Fibroblast of lung (primary cell): ENCODE measurements at regions not wholly inside any gene's neighbourhood (a gene's known extent, or its start where the extent isn't known, plus 50 kb on each side); places are given as distances from the start of the nearest gene placed in this dataset.
"Not testable (repeated sequence)": the region's sequence is repeated elsewhere in the genome, so short reads cannot be mapped to it uniquely, and the experiment has no call there.

ENCODE experiments used
- DNase-seq, 2 donors: peaks; one replicate each; pipeline versions ENCODE4 v3.0.0 to v3.0.0-alpha.2; 2010; ENCODE audit warnings: low read depth in 2 of 2
- H2AFZ ChIP-seq: 2 replicates; pipeline ENCODE4 v1.5.1; 2012; ENCODE audit warnings: low read length, control low read depth, inconsistent platforms
- H3K27ac ChIP-seq: 2 replicates; pipeline ENCODE4 v1.5.1; 2011; ENCODE audit warnings: low read length, control low read depth; ENCODE audit not compliant: insufficient read depth
- H3K27me3 ChIP-seq: 2 replicates; pipeline ENCODE4 v1.5.1; 2011; ENCODE audit warnings: mild to moderate bottlenecking, low read length; ENCODE audit not compliant: control insufficient read depth, insufficient read depth
- H3K36me3 ChIP-seq: 2 replicates; pipeline ENCODE4 v1.5.1; 2011; ENCODE audit warnings: low read length; ENCODE audit not compliant: control insufficient read depth, insufficient read depth
- H3K4me1 ChIP-seq: 2 replicates; pipeline ENCODE4 v1.5.1; 2011; ENCODE audit warnings: low read length; ENCODE audit not compliant: control insufficient read depth, insufficient read depth; ENCODE audit errors: extremely low read depth
- H3K4me2 ChIP-seq: 2 replicates; pipeline ENCODE4 v1.5.1; 2011; ENCODE audit warnings: low read length, control low read depth; ENCODE audit not compliant: insufficient read depth; ENCODE audit errors: extremely low read depth
- H3K4me3 ChIP-seq, 4 experiments: fragments of 200-600 bp in 1 of 4; sonication (generic) in 1 of 4; replicated peaks in 1 of 4; 2 replicates each; pipeline ENCODE4 v1.5.1; 2011 to 2016; ENCODE audit warnings: low read length in 4 of 4, low read depth in 3 of 4, mild to moderate bottlenecking in 3 of 4, control low read depth in 2 of 4, inconsistent platforms in 1 of 4, mixed read lengths in 1 of 4; ENCODE audit not compliant: insufficient read depth in 1 of 4; ENCODE audit errors: control extremely low read depth in 1 of 4
- H3K79me2 ChIP-seq: 2 replicates; pipeline ENCODE4 v1.5.1; 2012; ENCODE audit warnings: mild to moderate bottlenecking, low read length, inconsistent platforms; ENCODE audit not compliant: control insufficient read depth, insufficient read depth
- H3K9ac ChIP-seq: 2 replicates; pipeline ENCODE4 v1.5.1; 2011; ENCODE audit warnings: mild to moderate bottlenecking, low read length, control low read depth; ENCODE audit not compliant: insufficient read depth
- H3K9me3 ChIP-seq: 2 replicates; pipeline ENCODE4 v1.5.1; 2012; ENCODE audit warnings: low read depth, low read length; ENCODE audit not compliant: control insufficient read depth, insufficient read depth
- H4K20me1 ChIP-seq: 2 replicates; pipeline ENCODE4 v1.5.1; 2011; ENCODE audit warnings: low read length; ENCODE audit not compliant: control insufficient read depth, insufficient read depth; ENCODE audit errors: extremely low read depth
- CTCF ChIP-seq, 2 donors: IDR thresholded peaks in 1 of 2; conservative IDR thresholded peaks in 1 of 2; 1 replicate in 1 of 2; 2 replicates in 1 of 2; pipeline ENCODE4 v1.5.1; 2011 to 2012; ENCODE audit warnings: low read length in 2 of 2, control low read depth in 1 of 2, inconsistent platforms in 1 of 2, low read depth in 1 of 2, mild to moderate bottlenecking in 1 of 2
- EZH2 ChIP-seq: IDR thresholded peaks from 2 replicates; pipeline ENCODE4 v1.5.1; 2012; ENCODE audit warnings: low read length, control low read depth, mild to moderate bottlenecking; ENCODE audit errors: missing control alignments

GRCh38 chr4:94068753-94069719 is 138.6 kb upstream of the SMARCAD1 start:
- Histone ChIP-seq H3K27ac (no peak overlapping the region), H3K79me2 (no peaks in the 10 kb centered on the region), H3K4me2 (no peak overlapping the region), H2AFZ (no peak overlapping the region), H3K4me1 (no peaks in the 10 kb centered on the region), H3K9ac (no peak overlapping the region), H3K27me3 (no peaks in the 10 kb centered on the region), H3K9me3 (no peaks in the 10 kb centered on the region), H3K36me3 (no peaks in the 10 kb centered on the region), H3K4me3 (no peak overlapping the region), H4K20me1 (no peaks in the 10 kb centered on the region)
- no peak for TF ChIP-seq CTCF (conservative IDR thresholded peaks at IDR 0.05 in 1 of 2, IDR thresholded peaks at IDR 0.05 in 1 of 2; ENCODE audit: low read depth in 1 of 2, low read length in 2 of 2)
- no peak for TF ChIP-seq EZH2
- DNase-seq: no peak

GRCh38 chr4:94076498-94076897 is 131.2 kb upstream of the SMARCAD1 start:
- Histone ChIP-seq H3K4me3 (no peak overlapping the region), H3K27me3 (no peaks in the 10 kb centered on the region), H3K9me3 (no peaks in the 10 kb centered on the region), H4K20me1 (no peaks in the 10 kb centered on the region), H3K79me2 (no peaks in the 10 kb centered on the region), H3K36me3 (no peaks in the 10 kb centered on the region), H3K9ac (no peak overlapping the region), H3K4me1 (no peaks in the 10 kb centered on the region), H3K27ac (no peak overlapping the region), H2AFZ (no peak overlapping the region), H3K4me2 (no peak overlapping the region)
- DNase-seq: no peak
- TF ChIP-seq EZH2 (no peak), CTCF (conservative IDR thresholded peaks at IDR 0.05 in 1 of 2, IDR thresholded peaks at IDR 0.05 in 1 of 2; ENCODE audit: low read depth in 1 of 2, low read length in 2 of 2) (no peak)

- no peaks in the 10 kb centered on the region for H3K79me2 ChIP-seq
- H2AFZ ChIP-seq: no peak overlapping the region
These were observed 123.5 kb upstream of the SMARCAD1 start for GRCh38 chr4:94084155-94084554.

GRCh38 chr4:94099141-94099540 is 108.5 kb upstream of the SMARCAD1 start:
- H3K9ac ChIP-seq, H3K36me3 ChIP-seq, H2AFZ ChIP-seq, H3K4me1 ChIP-seq, H3K27ac ChIP-seq, H3K4me3 ChIP-seq, H3K27me3 ChIP-seq, DNase-seq, H3K9me3 ChIP-seq, H4K20me1 ChIP-seq, H3K4me2 ChIP-seq, H3K79me2 ChIP-seq: not testable (repeated sequence)

More at GRCh38 chr4:94084155-94084554, 123.5 kb upstream of the SMARCAD1 start:
- no peaks in the 10 kb centered on the region for H3K9me3 ChIP-seq
- TF ChIP-seq EZH2 (no peak), CTCF (conservative IDR thresholded peaks at IDR 0.05 in 1 of 2, IDR thresholded peaks at IDR 0.05 in 1 of 2; ENCODE audit: low read depth in 1 of 2, low read length in 2 of 2) (no peak)
- no peaks in the 10 kb centered on the region for H4K20me1 ChIP-seq
- no peak overlapping the region for H3K9ac ChIP-seq
- H3K4me3 ChIP-seq: no peak overlapping the region
- H3K4me2 ChIP-seq: no peak overlapping the region
- no peak overlapping the region for H3K27ac ChIP-seq
- no peaks in the 10 kb centered on the region for H3K27me3 ChIP-seq
- H3K4me1 ChIP-seq: no peaks in the 10 kb centered on the region
- no peak for DNase-seq
- H3K36me3 ChIP-seq: no peaks in the 10 kb centered on the region
